HEK293 (cell line): ENCODE measurements at regions not wholly inside any gene's neighbourhood (a gene's known extent, or its start where the extent isn't known, plus 50 kb on each side); places are given as distances from the start of the nearest gene placed in this dataset.

ENCODE experiments used
- CTCF ChIP-seq: fragments of 450-650 bp; formaldehyde crosslinking; IDR thresholded peaks from 2 replicates; pipeline ENCODE4 v1.5.1; 2016; ENCODE audit warnings: missing biosample characterization, missing genetic modification characterization
- PATZ1 ChIP-seq: fragments of 450-650 bp; formaldehyde crosslinking; IDR thresholded peaks from 2 replicates; pipeline ENCODE4 v1.5.1; 2016; ENCODE audit warnings: missing biosample characterization, missing genetic modification characterization
- ZNF544 ChIP-seq: fragments of 450-650 bp; formaldehyde crosslinking; IDR thresholded peaks from 2 replicates; pipeline ENCODE4 v1.5.0; 2017; ENCODE audit warnings: missing biosample characterization, missing genetic modification characterization

- TF ChIP-seq CTCF (tag by site-specific recombination) (no peak), ZNF544 (no peak), PATZ1 (tag by site-specific recombination) (no peak)
These were observed 167.4 kb upstream of the STARD13 start for GRCh38 chr13:33452873-33453517.
